ENCODE measurements at regions not wholly inside any gene's neighbourhood (a gene's known extent, or its start where the extent isn't known, plus 50 kb on each side); places are given as distances from the start of the nearest gene placed in this dataset.

DNA sequence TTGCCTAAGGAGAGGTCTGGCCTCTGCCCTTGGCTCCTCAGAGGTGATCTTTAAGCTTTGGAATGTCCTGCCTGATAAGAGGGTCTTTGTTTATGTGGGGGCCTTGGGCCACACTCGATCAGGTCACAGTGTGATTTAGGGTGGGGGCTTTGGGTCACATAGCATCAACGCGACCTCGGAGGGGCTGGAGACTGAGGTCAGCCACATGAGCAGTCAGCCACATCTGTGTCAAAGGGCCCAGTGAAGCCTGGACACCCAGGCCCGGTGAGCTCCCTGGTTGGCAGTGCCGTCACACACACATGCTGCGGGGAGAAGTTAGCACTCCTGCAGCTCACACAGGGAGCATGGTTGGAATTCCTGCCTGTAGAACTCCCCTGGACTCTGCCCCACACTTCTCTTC, 345.0 kb downstream of the NPHP4 start:
- Histone ChIP-seq H3K4me1 (no peaks in the 10 kb centered on the region), H3K27me3 (peaks cover 0 to 37% (median 2%) of the 10 kb centered on the region in 9 donors), H3K4me3 (no peak overlapping the region), H3K27ac (no peak overlapping the region), H3K9me3 (peaks cover 0 to 13% (median 0%) of the 10 kb centered on the region in 12 donors), H3K36me3 (no peaks in the 10 kb centered on the region)
- 31 to 65% (median 44%) methylated on average over 6 to 7 of the region's 7 CpGs for WGBS, 4 donors
- DNase-seq (no peak), ATAC-seq (no peak)
- TF ChIP-seq, protein P1, sequence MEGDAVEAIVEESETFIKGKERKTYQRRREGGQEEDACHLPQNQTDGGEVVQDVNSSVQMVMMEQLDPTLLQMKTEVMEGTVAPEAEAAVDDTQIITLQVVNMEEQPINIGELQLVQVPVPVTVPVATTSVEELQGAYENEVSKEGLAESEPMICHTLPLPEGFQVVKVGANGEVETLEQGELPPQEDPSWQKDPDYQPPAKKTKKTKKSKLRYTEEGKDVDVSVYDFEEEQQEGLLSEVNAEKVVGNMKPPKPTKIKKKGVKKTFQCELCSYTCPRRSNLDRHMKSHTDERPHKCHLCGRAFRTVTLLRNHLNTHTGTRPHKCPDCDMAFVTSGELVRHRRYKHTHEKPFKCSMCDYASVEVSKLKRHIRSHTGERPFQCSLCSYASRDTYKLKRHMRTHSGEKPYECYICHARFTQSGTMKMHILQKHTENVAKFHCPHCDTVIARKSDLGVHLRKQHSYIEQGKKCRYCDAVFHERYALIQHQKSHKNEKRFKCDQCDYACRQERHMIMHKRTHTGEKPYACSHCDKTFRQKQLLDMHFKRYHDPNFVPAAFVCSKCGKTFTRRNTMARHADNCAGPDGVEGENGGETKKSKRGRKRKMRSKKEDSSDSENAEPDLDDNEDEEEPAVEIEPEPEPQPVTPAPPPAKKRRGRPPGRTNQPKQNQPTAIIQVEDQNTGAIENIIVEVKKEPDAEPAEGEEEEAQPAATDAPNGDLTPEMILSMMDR (IDR thresholded peaks at IDR 0.05) = no peak
- no peak for TF ChIP-seq POLR2A (IDR thresholded peaks at IDR 0.05)
- intact Hi-C loops (cut with DNase I) = no loop called here

DNA sequence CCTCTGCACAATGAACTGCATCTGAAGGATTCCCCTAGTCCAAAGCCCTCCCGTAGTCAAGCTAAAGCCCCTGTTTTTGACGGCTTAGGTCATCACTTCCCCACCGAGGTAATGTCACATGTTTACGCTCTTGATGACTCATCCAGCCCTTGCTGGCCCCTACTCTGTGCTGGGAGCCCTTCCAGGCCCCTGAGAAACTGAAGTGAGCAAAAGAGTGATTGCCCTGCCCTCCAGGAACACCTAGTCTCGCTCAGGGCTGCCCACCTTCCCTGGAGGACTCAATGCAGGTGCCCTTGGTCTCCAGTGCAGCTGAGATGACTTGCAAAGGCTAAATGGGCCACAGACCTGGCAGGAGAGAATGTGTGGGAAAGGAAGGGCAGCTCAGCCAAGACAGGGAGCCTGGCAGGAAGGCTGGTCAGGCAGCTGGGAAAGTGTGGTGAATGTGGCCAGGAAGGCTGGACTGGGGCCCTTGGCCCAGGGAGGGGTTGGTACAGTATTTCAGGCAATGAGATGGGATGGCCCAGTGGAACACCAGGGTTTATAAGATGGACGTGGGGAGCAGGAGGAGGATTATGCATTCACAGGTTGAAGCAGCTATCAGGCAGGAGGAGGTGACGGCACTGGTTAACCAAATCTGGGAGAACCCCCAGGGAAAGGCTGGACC, 345.6 kb downstream of the NPHP4 start:
- WGBS, 4 donors = 48 to 64% (median 59%) methylated on average over 7 of the region's 7 CpGs
- no peak for DNase-seq
- intact Hi-C loops (cut with DNase I) = no loop called here
- peaks cover 0 to 13% (median 0%) of the 10 kb centered on the region in 12 donors for H3K9me3 ChIP-seq
- TF ChIP-seq POLR2A (IDR thresholded peaks at IDR 0.05) = no peak
- TF ChIP-seq, protein P1 (IDR thresholded peaks at IDR 0.05) = no peak
- H3K27me3 ChIP-seq = peaks cover 0 to 30% (median 2%) of the 10 kb centered on the region in 9 donors
- no peak for ATAC-seq
- no peak overlapping the region for H3K27ac ChIP-seq
- H3K4me3 ChIP-seq = no peak overlapping the region
- no peaks in the 10 kb centered on the region for H3K36me3 ChIP-seq
- no peaks in the 10 kb centered on the region for H3K4me1 ChIP-seq

DNA sequence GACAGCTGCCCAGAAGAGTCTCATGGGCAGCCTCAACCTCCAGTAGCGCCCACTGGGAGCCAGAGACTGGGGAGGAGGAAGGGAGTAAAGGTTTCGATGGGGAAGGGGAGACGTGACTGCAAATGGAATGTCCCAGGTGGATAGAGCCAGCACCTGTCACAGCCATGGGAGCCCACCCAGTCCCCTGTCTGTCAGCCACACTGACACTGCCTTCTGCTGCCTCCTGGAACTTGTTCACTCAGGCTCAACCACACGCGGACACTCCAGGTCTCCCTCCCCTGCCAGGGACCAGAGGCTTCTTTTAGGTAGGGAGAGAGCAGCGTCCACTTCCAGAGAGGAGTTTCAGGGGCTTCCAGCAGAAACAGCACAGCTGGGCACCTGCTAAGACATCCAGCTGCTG, 346.3 kb downstream of the NPHP4 start:
- Histone ChIP-seq H3K27ac (no peak overlapping the region), H3K9me3 (peaks cover 0 to 13% (median 0%) of the 10 kb centered on the region in 12 donors), H3K4me3 (no peak overlapping the region), H3K36me3 (no peaks in the 10 kb centered on the region), H3K27me3 (peaks cover 0 to 27% (median 2%) of the 10 kb centered on the region in 9 donors), H3K4me1 (no peaks in the 10 kb centered on the region)
- intact Hi-C loops (cut with DNase I) = no loop called here
- DNase-seq (no peak), ATAC-seq (no peak)
- TF ChIP-seq POLR2A (IDR thresholded peaks at IDR 0.05) = no peak
- TF ChIP-seq, protein P1 (IDR thresholded peaks at IDR 0.05) = no peak
- WGBS, 4 donors = 69 to 90% (median 81%) methylated on average over 5 to 6 of the region's 6 CpGs

DNA sequence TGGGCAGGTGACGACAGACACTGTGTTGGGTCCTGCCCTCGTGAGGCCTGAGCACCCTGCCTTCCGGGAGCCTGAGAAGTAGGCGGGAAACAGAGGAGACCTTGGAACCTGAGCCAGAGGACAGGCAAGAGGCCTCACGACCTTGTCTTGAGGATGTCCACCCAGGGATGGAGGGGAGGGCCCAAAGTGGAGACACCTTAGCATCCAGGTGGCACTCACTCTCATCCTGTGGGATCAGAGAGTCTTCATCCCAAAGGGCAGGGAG, 347.2 kb downstream of the NPHP4 start:
- Histone ChIP-seq H3K27me3 (peaks cover 0 to 28% (median 3%) of the 10 kb centered on the region in 9 donors), H3K9me3 (peaks cover 0 to 13% (median 0%) of the 10 kb centered on the region in 12 donors), H3K27ac (no peak overlapping the region), H3K36me3 (no peaks in the 10 kb centered on the region), H3K4me3 (no peak overlapping the region), H3K4me1 (no peaks in the 10 kb centered on the region)
- ATAC-seq (no peak), DNase-seq (no peak)
- intact Hi-C loops (cut with DNase I) = no loop called here
- whole genome bisulfite sequencing, 4 donors = 65 to 89% (median 72%) methylated on average over 5 of the region's 5 CpGs
- TF ChIP-seq, protein P1 (IDR thresholded peaks at IDR 0.05) = no peak
- no peak for TF ChIP-seq POLR2A (IDR thresholded peaks at IDR 0.05)

Data from heart left ventricle (tissue), 16 donors.